SK-N-SH treated with all-trans-retinoic acid at 6 μM for 48 hours (cell line): ENCODE measurements at regions not wholly inside any gene's neighbourhood (a gene's known extent, or its start where the extent isn't known, plus 50 kb on each side); places are given as distances from the start of the nearest gene placed in this dataset.

Experiments
- ATAC-seq: fragments of 200-7000 bp; cut with Tn5 transposase; 3 replicates; pipeline ENCODE4 v1.9.1; 2020; ENCODE audit warnings: mild to moderate bottlenecking, moderate library complexity
- ARNTL ChIP-seq: fragments of 450-650 bp; formaldehyde crosslinking; IDR thresholded peaks from 2 replicates; pipeline ENCODE4 v1.5.0; 2020; ENCODE audit warnings: low read depth, mild to moderate bottlenecking, moderate library complexity, borderline replicate concordance
- BACH2 ChIP-seq: fragments of 250-450 bp; sonication (Bioruptor Pico); IDR thresholded peaks from 2 replicates; pipeline ENCODE4 v1.9.0; 2021; ENCODE audit warnings: mild to moderate bottlenecking, borderline replicate concordance
- CREB5 ChIP-seq: fragments of 250-450 bp; sonication (Bioruptor Pico); IDR thresholded peaks from 2 replicates; pipeline ENCODE4 v1.5.1; 2020; ENCODE audit warnings: low read depth, mild to moderate bottlenecking, moderate library complexity
- CSDC2 ChIP-seq: fragments of 250-450 bp; sonication (Bioruptor Pico); IDR thresholded peaks from 2 replicates; pipeline ENCODE4 v1.5.0; 2020; ENCODE audit warnings: mild to moderate bottlenecking, moderate library complexity
- ESRRG ChIP-seq: fragments of 250-450 bp; sonication (Bioruptor Pico); IDR thresholded peaks from 2 replicates; pipeline ENCODE4 v1.6.1; 2021; ENCODE audit warnings: mild to moderate bottlenecking
- GLIS3 ChIP-seq: fragments of 250-450 bp; sonication (Bioruptor Pico); IDR thresholded peaks from 2 replicates; pipeline ENCODE4 v1.5.0; 2020; ENCODE audit warnings: mild to moderate bottlenecking, moderate library complexity
- ISL1 ChIP-seq: fragments of 250-450 bp; sonication (Bioruptor Pico); IDR thresholded peaks from 2 replicates; pipeline ENCODE4 v2.1.2; 2022; ENCODE audit warnings: mild to moderate bottlenecking, moderate library complexity
- OSR1 ChIP-seq: fragments of 250-450 bp; sonication (Bioruptor Pico); IDR thresholded peaks from 2 replicates; pipeline ENCODE4 v1.8.0; 2022; ENCODE audit warnings: moderate library complexity, mild to moderate bottlenecking, inconsistent platforms
- PPARA ChIP-seq: fragments of 250-450 bp; sonication (Bioruptor Pico); IDR thresholded peaks from 2 replicates; pipeline ENCODE4 v1.5.0; 2020; ENCODE audit warnings: mild to moderate bottlenecking, borderline replicate concordance
- RARB ChIP-seq: fragments of 250-450 bp; sonication (Bioruptor Pico); IDR thresholded peaks from 2 replicates; pipeline ENCODE4 v1.8.0; 2021; ENCODE audit warnings: mild to moderate bottlenecking, moderate library complexity
- SNAI2 ChIP-seq: fragments of 250-450 bp; sonication (Bioruptor Pico); IDR thresholded peaks from 2 replicates; pipeline ENCODE4 v1.5.0; 2020; ENCODE audit warnings: mild to moderate bottlenecking, moderate library complexity
- TCF4 ChIP-seq: fragments of 250-450 bp; sonication (Bioruptor Pico); IDR thresholded peaks from 2 replicates; pipeline ENCODE4 v1.8.0; 2021; ENCODE audit warnings: mild to moderate bottlenecking, moderate library complexity, borderline replicate concordance
- TOX ChIP-seq: fragments of 250-450 bp; sonication (Bioruptor Pico); IDR thresholded peaks from 2 replicates; pipeline ENCODE4 v1.8.0; 2021; ENCODE audit warnings: mild to moderate bottlenecking, moderate library complexity, borderline replicate concordance
- ZC3H10 ChIP-seq: fragments of 250-450 bp; sonication (Bioruptor Pico); IDR thresholded peaks from 2 replicates; pipeline ENCODE4 v1.5.1; 2021; ENCODE audit warnings: mild to moderate bottlenecking, moderate library complexity
- ZFP3 ChIP-seq: fragments of 250-450 bp; sonication (Bioruptor Pico); IDR thresholded peaks from 2 replicates; pipeline ENCODE4 v1.5.0; 2020; ENCODE audit warnings: mild to moderate bottlenecking, moderate library complexity
- ZFP30 ChIP-seq: fragments of 450-650 bp; formaldehyde crosslinking; IDR thresholded peaks from 2 replicates; pipeline ENCODE4 v1.5.0; 2022; ENCODE audit warnings: mild to moderate bottlenecking, moderate library complexity
- ZNF565 ChIP-seq: fragments of 450-650 bp; formaldehyde crosslinking; conservative IDR thresholded peaks from 2 replicates; pipeline ENCODE4 v1.5.0; 2020; ENCODE audit warnings: low read depth, mild to moderate bottlenecking, moderate library complexity
- ZNF70 ChIP-seq: fragments of 450-650 bp; formaldehyde crosslinking; IDR thresholded peaks from 2 replicates; pipeline ENCODE4 v1.5.0; 2020; ENCODE audit warnings: mild to moderate bottlenecking, moderate library complexity
- ZNF8 ChIP-seq: fragments of 450-650 bp; formaldehyde crosslinking; IDR thresholded peaks from 2 replicates; pipeline ENCODE4 v1.5.0; 2020; ENCODE audit warnings: mild to moderate bottlenecking, moderate library complexity
- TF ChIP-seq, protein P1 (sequence below): fragments of 250-450 bp; sonication (Bioruptor Pico); IDR thresholded peaks from 2 replicates; pipeline ENCODE4 v1.8.0; 2020; ENCODE audit warnings: mild to moderate bottlenecking, moderate library complexity, borderline replicate concordance
- TF ChIP-seq, protein P2 (sequence below): fragments of 250-450 bp; sonication (Bioruptor Pico); IDR thresholded peaks from 2 replicates; pipeline ENCODE4 v1.8.0; 2021; ENCODE audit warnings: low read depth, mild to moderate bottlenecking, moderate library complexity, borderline replicate concordance
- TF ChIP-seq, protein P3 (sequence below): fragments of 250-450 bp; sonication (Bioruptor Pico); IDR thresholded peaks from 2 replicates; pipeline ENCODE4 v1.5.1; 2021; ENCODE audit warnings: mild to moderate bottlenecking, moderate library complexity
- TF ChIP-seq, protein P4 (sequence below): fragments of 250-450 bp; sonication (Bioruptor Pico); IDR thresholded peaks from 2 replicates; pipeline ENCODE4 v1.5.0; 2020; ENCODE audit warnings: mild to moderate bottlenecking, moderate library complexity

DNA sequence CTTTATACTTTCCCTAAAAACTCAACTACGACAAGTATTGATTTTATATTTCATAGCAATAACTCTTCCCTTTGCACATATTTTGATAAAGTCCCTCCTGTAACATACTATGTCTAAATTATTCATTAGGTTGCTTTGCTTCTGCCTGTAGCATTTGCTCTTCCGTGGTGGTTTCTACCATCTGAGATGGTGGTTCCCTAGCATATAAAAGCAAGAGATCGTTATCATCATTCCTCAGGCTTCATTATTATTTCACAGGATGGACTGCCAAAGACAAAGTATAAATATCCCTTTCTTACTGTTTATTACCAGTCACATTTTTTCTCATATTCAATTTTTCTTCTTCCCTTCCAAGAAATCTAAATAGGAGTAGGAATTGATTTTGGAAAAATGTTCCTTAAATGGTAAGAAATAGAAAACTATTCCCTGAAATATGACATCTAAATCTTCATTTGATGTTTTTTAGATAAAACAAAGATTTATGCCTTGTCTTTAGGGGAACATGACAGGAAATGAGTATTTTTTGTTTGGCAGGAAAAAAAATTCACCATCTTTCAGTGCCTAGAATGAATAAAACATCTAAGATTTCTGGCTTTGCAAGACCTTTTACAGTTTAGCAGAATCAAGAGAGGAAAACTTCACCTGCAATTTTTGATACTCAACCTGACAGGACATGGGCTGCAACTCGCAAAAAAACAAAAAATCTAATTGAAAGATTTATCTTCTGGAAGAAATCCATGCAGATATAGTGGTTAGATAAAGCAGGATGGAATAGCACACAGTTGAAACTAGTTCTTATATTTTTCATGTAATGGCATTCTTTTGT lies 340.0 kb downstream of the SPRY2 start:
- peak; percentile 84 for ATAC-seq
- TF ChIP-seq, protein P1, sequence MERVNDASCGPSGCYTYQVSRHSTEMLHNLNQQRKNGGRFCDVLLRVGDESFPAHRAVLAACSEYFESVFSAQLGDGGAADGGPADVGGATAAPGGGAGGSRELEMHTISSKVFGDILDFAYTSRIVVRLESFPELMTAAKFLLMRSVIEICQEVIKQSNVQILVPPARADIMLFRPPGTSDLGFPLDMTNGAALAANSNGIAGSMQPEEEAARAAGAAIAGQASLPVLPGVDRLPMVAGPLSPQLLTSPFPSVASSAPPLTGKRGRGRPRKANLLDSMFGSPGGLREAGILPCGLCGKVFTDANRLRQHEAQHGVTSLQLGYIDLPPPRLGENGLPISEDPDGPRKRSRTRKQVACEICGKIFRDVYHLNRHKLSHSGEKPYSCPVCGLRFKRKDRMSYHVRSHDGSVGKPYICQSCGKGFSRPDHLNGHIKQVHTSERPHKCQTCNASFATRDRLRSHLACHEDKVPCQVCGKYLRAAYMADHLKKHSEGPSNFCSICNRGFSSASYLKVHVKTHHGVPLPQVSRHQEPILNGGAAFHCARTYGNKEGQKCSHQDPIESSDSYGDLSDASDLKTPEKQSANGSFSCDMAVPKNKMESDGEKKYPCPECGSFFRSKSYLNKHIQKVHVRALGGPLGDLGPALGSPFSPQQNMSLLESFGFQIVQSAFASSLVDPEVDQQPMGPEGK (CRISPR knock-in tag), result no peak; the same call in 1 of the 2 replicates
- TF ChIP-seq ZNF8, result no peak
- TF ChIP-seq RARB, result 0 out of 2 replicates have a peak, but pooled peaks have one; percentile 60
- peak; percentile 66; the same call in 1 of the 2 replicates for TF ChIP-seq TOX (CRISPR knock-in tag)
- no peak for TF ChIP-seq ARNTL (CRISPR knock-in tag)
- TF ChIP-seq, protein P2, sequence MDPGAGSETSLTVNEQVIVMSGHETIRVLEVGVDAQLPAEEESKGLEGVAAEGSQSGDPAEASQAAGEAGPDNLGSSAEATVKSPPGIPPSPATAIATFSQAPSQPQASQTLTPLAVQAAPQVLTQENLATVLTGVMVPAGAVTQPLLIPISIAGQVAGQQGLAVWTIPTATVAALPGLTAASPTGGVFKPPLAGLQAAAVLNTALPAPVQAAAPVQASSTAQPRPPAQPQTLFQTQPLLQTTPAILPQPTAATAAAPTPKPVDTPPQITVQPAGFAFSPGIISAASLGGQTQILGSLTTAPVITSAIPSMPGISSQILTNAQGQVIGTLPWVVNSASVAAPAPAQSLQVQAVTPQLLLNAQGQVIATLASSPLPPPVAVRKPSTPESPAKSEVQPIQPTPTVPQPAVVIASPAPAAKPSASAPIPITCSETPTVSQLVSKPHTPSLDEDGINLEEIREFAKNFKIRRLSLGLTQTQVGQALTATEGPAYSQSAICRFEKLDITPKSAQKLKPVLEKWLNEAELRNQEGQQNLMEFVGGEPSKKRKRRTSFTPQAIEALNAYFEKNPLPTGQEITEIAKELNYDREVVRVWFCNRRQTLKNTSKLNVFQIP (CRISPR knock-in tag), result 0 out of 2 replicates have a peak, but pooled peaks have one; percentile 12
- no peak; the same call in 1 of the 2 replicates for TF ChIP-seq TCF4 (CRISPR knock-in tag)
- no peak for TF ChIP-seq CREB5 (CRISPR knock-in tag)
- TF ChIP-seq GLIS3, result no peak
- no peak for TF ChIP-seq ZFP3
- TF ChIP-seq, protein P3, sequence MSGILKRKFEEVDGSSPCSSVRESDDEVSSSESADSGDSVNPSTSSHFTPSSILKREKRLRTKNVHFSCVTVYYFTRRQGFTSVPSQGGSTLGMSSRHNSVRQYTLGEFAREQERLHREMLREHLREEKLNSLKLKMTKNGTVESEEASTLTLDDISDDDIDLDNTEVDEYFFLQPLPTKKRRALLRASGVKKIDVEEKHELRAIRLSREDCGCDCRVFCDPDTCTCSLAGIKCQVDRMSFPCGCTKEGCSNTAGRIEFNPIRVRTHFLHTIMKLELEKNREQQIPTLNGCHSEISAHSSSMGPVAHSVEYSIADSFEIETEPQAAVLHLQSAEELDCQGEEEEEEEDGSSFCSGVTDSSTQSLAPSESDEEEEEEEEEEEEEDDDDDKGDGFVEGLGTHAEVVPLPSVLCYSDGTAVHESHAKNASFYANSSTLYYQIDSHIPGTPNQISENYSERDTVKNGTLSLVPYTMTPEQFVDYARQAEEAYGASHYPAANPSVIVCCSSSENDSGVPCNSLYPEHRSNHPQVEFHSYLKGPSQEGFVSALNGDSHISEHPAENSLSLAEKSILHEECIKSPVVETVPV, result no peak
- TF ChIP-seq ZNF70, result no peak
- no peak for TF ChIP-seq SNAI2 (CRISPR knock-in tag)
- TF ChIP-seq ISL1, result peak; percentile 95
- TF ChIP-seq ZFP30 (CRISPR knock-in tag), result no peak
- TF ChIP-seq OSR1 (CRISPR knock-in tag), result 0 out of 2 replicates have a peak, but pooled peaks have one; percentile 33
- TF ChIP-seq, protein P4, sequence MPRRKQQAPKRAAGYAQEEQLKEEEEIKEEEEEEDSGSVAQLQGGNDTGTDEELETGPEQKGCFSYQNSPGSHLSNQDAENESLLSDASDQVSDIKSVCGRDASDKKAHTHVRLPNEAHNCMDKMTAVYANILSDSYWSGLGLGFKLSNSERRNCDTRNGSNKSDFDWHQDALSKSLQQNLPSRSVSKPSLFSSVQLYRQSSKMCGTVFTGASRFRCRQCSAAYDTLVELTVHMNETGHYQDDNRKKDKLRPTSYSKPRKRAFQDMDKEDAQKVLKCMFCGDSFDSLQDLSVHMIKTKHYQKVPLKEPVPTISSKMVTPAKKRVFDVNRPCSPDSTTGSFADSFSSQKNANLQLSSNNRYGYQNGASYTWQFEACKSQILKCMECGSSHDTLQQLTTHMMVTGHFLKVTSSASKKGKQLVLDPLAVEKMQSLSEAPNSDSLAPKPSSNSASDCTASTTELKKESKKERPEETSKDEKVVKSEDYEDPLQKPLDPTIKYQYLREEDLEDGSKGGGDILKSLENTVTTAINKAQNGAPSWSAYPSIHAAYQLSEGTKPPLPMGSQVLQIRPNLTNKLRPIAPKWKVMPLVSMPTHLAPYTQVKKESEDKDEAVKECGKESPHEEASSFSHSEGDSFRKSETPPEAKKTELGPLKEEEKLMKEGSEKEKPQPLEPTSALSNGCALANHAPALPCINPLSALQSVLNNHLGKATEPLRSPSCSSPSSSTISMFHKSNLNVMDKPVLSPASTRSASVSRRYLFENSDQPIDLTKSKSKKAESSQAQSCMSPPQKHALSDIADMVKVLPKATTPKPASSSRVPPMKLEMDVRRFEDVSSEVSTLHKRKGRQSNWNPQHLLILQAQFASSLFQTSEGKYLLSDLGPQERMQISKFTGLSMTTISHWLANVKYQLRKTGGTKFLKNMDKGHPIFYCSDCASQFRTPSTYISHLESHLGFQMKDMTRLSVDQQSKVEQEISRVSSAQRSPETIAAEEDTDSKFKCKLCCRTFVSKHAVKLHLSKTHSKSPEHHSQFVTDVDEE (CRISPR knock-in tag), result no peak
- no peak for TF ChIP-seq CSDC2
- 0 out of 2 replicates have a peak, but pooled peaks have one; percentile 52 for TF ChIP-seq ZC3H10
- TF ChIP-seq PPARA (CRISPR knock-in tag), result no peak
- TF ChIP-seq ZNF565 (CRISPR knock-in tag), result no peak
- TF ChIP-seq BACH2 (CRISPR knock-in tag), result no peak
- TF ChIP-seq ESRRG (CRISPR knock-in tag), result no peak

DNA sequence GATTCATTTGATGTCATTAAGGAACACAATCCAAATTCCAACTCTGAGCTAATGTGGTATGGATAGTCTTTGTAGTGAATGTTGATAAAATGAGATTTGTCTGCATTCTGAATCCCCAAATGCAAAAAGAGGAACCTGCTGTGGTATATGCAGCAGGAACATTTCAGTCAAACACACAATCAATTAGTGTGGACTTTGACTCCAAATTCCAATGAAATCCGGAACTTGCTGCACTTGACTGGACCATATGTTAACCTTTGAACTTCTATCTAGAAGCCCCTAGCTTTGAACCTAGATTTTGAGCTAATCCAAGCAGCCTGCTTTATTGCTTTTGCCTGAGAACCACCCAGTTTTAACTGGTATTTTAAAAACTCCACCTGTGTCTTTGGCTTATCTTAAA lies 341.3 kb downstream of the SPRY2 start:
- no peak for ATAC-seq
- no peak for TF ChIP-seq ESRRG (CRISPR knock-in tag)
- no peak for TF ChIP-seq ZNF565 (CRISPR knock-in tag)
- no peak for TF ChIP-seq ARNTL (CRISPR knock-in tag)
- TF ChIP-seq, protein P2 (CRISPR knock-in tag), result no peak
- TF ChIP-seq ZFP3, result no peak
- TF ChIP-seq ISL1, result no peak
- no peak for TF ChIP-seq ZNF8
- TF ChIP-seq, protein P3, result no peak
- TF ChIP-seq CSDC2, result no peak
- no peak for TF ChIP-seq ZFP30 (CRISPR knock-in tag)
